CD4-positive, CD25-positive, alpha-beta regulatory T cell (primary cell): ENCODE measurements at regions not wholly inside any gene's neighbourhood (a gene's known extent, or its start where the extent isn't known, plus 50 kb on each side); places are given as distances from the start of the nearest gene placed in this dataset.

Source experiments
- ATAC-seq, 2 donors: fragments of 150-1000 bp; cut with Tn5 transposase; one replicate each; pipeline ENCODE4 v1.10.0; 2021; ENCODE audit warnings: low read depth in 2 of 2, moderate number of reproducible peaks in 2 of 2, moderate library complexity in 1 of 2
- DNase-seq, 3 donors: peaks; one replicate each; pipeline versions ENCODE4 v3.0.0 to v3.0.0-alpha.2; 2012 to 2022; ENCODE audit warnings: mixed read lengths in 1 of 3
- H3K27ac ChIP-seq: one replicate; pipeline ENCODE4 v1.7.0; 2013; ENCODE audit warnings: mild to moderate bottlenecking, low read length; ENCODE audit not compliant: insufficient read depth, poor library complexity, severe bottlenecking
- H3K27me3 ChIP-seq: one replicate; pipeline ENCODE4 v1.7.0; 2013; ENCODE audit warnings: low read length; ENCODE audit not compliant: control insufficient read depth, insufficient read depth
- H3K36me3 ChIP-seq: one replicate; pipeline ENCODE4 v1.7.0; 2013; ENCODE audit warnings: mild to moderate bottlenecking, low read length, moderate library complexity; ENCODE audit not compliant: control insufficient read depth, insufficient read depth
- H3K4me1 ChIP-seq: 2 replicates; pipeline ENCODE4 v1.7.0; 2013; ENCODE audit warnings: mild to moderate bottlenecking, low read length; ENCODE audit not compliant: insufficient read depth, control insufficient read depth, poor library complexity, severe bottlenecking
- H3K4me3 ChIP-seq: one replicate; pipeline ENCODE4 v1.7.0; 2013; ENCODE audit warnings: low read depth, mild to moderate bottlenecking, low read length, moderate library complexity
- H3K9me3 ChIP-seq, 2 experiments: 1 replicate in 1 of 2; 2 replicates in 1 of 2; pipeline ENCODE4 v1.7.0; 2013; ENCODE audit warnings: low read length in 2 of 2, mild to moderate bottlenecking in 1 of 2, moderate library complexity in 1 of 2; ENCODE audit not compliant: control insufficient read depth in 2 of 2
- H3K27ac Mint-ChIP-seq, 3 donors: one replicate each; pipeline ENCODE4 v1.8.0; 2020 to 2022; ENCODE audit warnings: mild to moderate bottlenecking in 3 of 3, mixed read lengths in 3 of 3, moderate library complexity in 2 of 3
- H3K27me3 Mint-ChIP-seq: one replicate; pipeline ENCODE4 v1.8.0; 2022; ENCODE audit warnings: mild to moderate bottlenecking, mixed read lengths
- H3K36me3 Mint-ChIP-seq: one replicate; pipeline ENCODE4 v1.8.0; 2020; ENCODE audit warnings: mixed read lengths
- H3K4me1 Mint-ChIP-seq, 4 donors: one replicate each; pipeline ENCODE4 v1.8.0; 2020 to 2022; ENCODE audit warnings: mixed read lengths in 4 of 4, mild to moderate bottlenecking in 1 of 4
- H3K4me3 Mint-ChIP-seq, 4 donors: one replicate each; pipeline ENCODE4 v1.8.0; 2020 to 2022; ENCODE audit warnings: mild to moderate bottlenecking in 4 of 4, mixed read lengths in 4 of 4, moderate library complexity in 3 of 4
- H3K9me3 Mint-ChIP-seq, 7 donors: one replicate each; pipeline ENCODE4 v1.8.0; 2020 to 2022; ENCODE audit warnings: mixed read lengths in 7 of 7, mild to moderate bottlenecking in 3 of 7, moderate library complexity in 2 of 7

DNA sequence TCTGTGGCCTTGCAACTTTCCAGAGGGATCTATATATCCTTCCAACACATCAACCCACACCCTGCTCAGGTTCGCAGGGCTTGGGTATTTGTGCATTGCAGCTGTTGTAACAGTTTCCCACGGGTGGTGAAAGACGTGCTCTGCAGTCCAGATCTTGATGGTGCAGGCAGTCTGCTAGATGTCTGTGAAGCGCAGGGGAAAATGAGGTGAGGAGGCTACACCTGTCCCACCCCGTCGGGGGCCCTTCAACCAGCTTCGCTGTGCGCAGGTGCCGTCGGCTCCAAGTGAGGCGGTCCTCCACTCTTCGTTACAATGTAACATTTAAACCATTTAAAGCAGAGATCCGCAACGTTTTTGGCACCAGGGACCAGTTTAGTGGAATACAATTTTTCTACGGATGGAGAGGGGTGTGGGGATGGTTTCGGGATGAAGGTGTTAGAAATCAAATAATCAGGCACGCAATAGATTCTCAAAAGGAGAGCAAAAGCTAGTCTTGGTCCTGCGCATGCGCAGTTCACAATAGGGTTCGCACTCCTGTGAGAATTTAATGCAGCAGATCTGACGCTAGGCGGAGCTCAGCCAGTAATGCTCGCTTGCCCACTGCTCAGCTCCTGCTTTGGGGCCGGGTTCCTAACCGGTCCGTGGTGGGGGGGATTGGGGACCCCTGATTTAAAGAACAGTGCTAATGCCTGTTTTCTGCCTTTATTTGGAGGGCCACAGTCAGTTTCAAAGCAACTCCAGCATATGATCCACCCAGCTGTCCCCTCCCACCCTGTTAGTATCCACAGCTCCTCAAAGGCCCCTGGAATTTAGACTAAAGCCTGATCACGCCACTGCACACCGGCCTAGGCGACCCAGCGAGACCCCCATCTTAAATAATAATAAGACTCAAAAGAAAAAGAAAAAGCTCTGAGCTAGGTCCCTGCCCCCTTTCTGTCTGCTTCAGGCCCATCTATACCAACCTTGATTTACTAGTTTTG is 97.1 kb upstream of the SELENOP start:
- Histone ChIP-seq H3K4me1 (peaks cover 11% of the 10 kb centered on the region), H3K27ac (no peak overlapping the region), H3K4me3 (peak overlapping the region; percentile 90), H3K27me3 (peaks cover 24% of the 10 kb centered on the region), H3K36me3 (no peaks in the 10 kb centered on the region), H3K9me3 (no peaks in the 10 kb centered on the region)
- H3K27ac Mint-ChIP-seq: peak overlapping the region; percentile 90 to 92 (median 91)
- H3K9me3 Mint-ChIP-seq: no peaks in the 10 kb centered on the region
- peaks cover 10 to 18% (median 14%) of the 10 kb centered on the region in 4 donors for H3K4me1 Mint-ChIP-seq
- peaks cover 34% of the 10 kb centered on the region for H3K27me3 Mint-ChIP-seq
- peak overlapping the region; percentile 90 to 94 (median 92) for H3K4me3 Mint-ChIP-seq
- DNase-seq: peak; percentile 82 to 93 (median 90)
- H3K36me3 Mint-ChIP-seq: no peaks in the 10 kb centered on the region
- peak; percentile 84 to 85 for ATAC-seq

DNA sequence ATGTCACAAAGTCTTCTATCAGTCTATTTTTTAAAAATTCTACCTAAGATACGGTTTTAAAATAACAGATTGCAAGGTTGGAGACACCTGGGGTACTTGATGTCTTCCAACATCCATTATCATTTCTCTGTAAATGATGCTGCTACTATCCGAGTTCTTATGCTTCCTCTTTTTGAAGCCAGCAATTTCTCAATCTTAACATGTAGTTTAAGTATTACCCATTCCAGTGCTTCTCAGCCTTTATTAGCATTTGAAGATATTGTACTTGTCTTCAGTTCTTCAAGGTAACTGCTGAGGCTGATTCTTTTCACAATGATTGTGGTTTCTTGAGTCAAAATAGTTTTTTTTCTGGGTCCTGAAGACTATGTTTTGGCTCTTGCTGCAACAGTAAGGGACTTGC is 96.4 kb upstream of the SELENOP start:
- H3K4me3 ChIP-seq: peak overlapping the region; percentile 90
- H3K27ac Mint-ChIP-seq: peak overlapping the region in 2 of 3 donors; percentile 90 to 91

GRCh38 chr5:42905827-42906226 is 94.1 kb upstream of the SELENOP start:
- ATAC-seq (no peak), DNase-seq (no peak)
- H3K9me3 ChIP-seq: no peaks in the 10 kb centered on the region
- peaks cover 43% of the 10 kb centered on the region for H3K27me3 Mint-ChIP-seq
- H3K36me3 ChIP-seq: no peaks in the 10 kb centered on the region
- peaks cover 11% of the 10 kb centered on the region for H3K4me1 ChIP-seq
- H3K4me3 ChIP-seq: no peak overlapping the region
- no peaks in the 10 kb centered on the region for H3K36me3 Mint-ChIP-seq
- H3K4me3 Mint-ChIP-seq: peak overlapping the region in 1 of 4 donors; percentile 24
- H3K27me3 ChIP-seq: peaks cover 24% of the 10 kb centered on the region
- H3K27ac Mint-ChIP-seq: no peak overlapping the region
- H3K27ac ChIP-seq: no peak overlapping the region
- H3K4me1 Mint-ChIP-seq: peaks cover 4 to 13% (median 10%) of the 10 kb centered on the region in 4 donors
- no peaks in the 10 kb centered on the region for H3K9me3 Mint-ChIP-seq

More for the DNA sequence above, 96.4 kb upstream of the SELENOP start:
- peaks cover 34% of the 10 kb centered on the region for H3K27me3 Mint-ChIP-seq
- H3K9me3 Mint-ChIP-seq: no peaks in the 10 kb centered on the region
- DNase-seq: no peak
- no peak for ATAC-seq
- H3K4me3 Mint-ChIP-seq: peak overlapping the region; percentile 90 to 94 (median 92)
- H3K36me3 Mint-ChIP-seq: no peaks in the 10 kb centered on the region
- Histone ChIP-seq H3K27me3 (peaks cover 24% of the 10 kb centered on the region), H3K9me3 (no peaks in the 10 kb centered on the region), H3K36me3 (no peaks in the 10 kb centered on the region), H3K4me1 (peaks cover 11% of the 10 kb centered on the region), H3K27ac (no peak overlapping the region)
- H3K4me1 Mint-ChIP-seq: peaks cover 10 to 18% (median 12%) of the 10 kb centered on the region in 4 donors

GRCh38 chr5:42900734-42901133 is 89.0 kb upstream of the SELENOP start:
- Histone ChIP-seq H3K4me3 (no peak overlapping the region), H3K27me3 (peaks cover 6% of the 10 kb centered on the region), H3K4me1 (no peaks in the 10 kb centered on the region), H3K27ac (no peak overlapping the region), H3K9me3 (no peaks in the 10 kb centered on the region), H3K36me3 (no peaks in the 10 kb centered on the region)
- no peak for ATAC-seq
- Mint-ChIP-seq H3K27me3 (peaks cover 34% of the 10 kb centered on the region), H3K4me3 (no peak overlapping the region), H3K36me3 (no peaks in the 10 kb centered on the region), H3K27ac (no peak overlapping the region), H3K9me3 (peaks cover 0 to 1% (median 0%) of the 10 kb centered on the region in 7 donors), H3K4me1 (no peaks in the 10 kb centered on the region)
- DNase-seq: no peak

DNA sequence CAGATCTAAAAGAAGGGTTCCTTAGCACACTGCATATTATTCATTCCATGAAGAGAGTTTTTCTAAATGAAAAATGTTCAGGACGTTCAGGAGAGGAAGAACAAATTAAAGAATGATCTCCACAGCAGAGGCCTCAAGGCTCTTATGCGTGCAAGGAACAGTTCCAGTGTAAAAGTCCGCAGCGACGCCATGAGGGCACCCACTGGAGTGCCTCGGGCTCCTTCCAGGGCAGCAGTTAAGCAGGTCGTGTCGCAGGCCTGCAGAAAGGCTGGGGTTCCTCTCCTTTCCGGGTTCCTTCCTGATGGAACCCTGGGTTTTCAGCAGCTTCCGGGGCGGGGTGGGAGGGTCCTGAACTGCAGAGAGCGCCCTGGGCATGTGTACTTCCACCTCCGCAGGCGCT is 87.1 kb upstream of the SELENOP start:
- Mint-ChIP-seq H3K9me3 (peaks cover 0 to 1% (median 0%) of the 10 kb centered on the region in 7 donors), H3K4me3 (no peak overlapping the region), H3K4me1 (no peaks in the 10 kb centered on the region), H3K27me3 (peaks cover 24% of the 10 kb centered on the region), H3K27ac (no peak overlapping the region), H3K36me3 (no peaks in the 10 kb centered on the region)
- no peaks in the 10 kb centered on the region for H3K9me3 ChIP-seq
- no peak for DNase-seq
- no peaks in the 10 kb centered on the region for H3K36me3 ChIP-seq
- H3K4me1 ChIP-seq: no peaks in the 10 kb centered on the region
- no peaks in the 10 kb centered on the region for H3K27me3 ChIP-seq
- no peak overlapping the region for H3K4me3 ChIP-seq
- H3K27ac ChIP-seq: no peak overlapping the region
- ATAC-seq: no peak

- no peaks in the 10 kb centered on the region for H3K9me3 ChIP-seq
- Mint-ChIP-seq H3K27me3 (peaks cover 17% of the 10 kb centered on the region), H3K9me3 (peaks cover 0 to 1% (median 0%) of the 10 kb centered on the region in 7 donors), H3K36me3 (no peaks in the 10 kb centered on the region), H3K4me3 (no peak overlapping the region), H3K4me1 (no peaks in the 10 kb centered on the region), H3K27ac (no peak overlapping the region)
- no peak overlapping the region for H3K27ac ChIP-seq
- no peak for ATAC-seq
- H3K27me3 ChIP-seq: no peaks in the 10 kb centered on the region
- no peaks in the 10 kb centered on the region for H3K4me1 ChIP-seq
- H3K36me3 ChIP-seq: no peaks in the 10 kb centered on the region
- H3K4me3 ChIP-seq: no peak overlapping the region
- no peak for DNase-seq
Measured at GRCh38 chr5:42896523-42896922, 84.8 kb upstream of the SELENOP start.

DNA sequence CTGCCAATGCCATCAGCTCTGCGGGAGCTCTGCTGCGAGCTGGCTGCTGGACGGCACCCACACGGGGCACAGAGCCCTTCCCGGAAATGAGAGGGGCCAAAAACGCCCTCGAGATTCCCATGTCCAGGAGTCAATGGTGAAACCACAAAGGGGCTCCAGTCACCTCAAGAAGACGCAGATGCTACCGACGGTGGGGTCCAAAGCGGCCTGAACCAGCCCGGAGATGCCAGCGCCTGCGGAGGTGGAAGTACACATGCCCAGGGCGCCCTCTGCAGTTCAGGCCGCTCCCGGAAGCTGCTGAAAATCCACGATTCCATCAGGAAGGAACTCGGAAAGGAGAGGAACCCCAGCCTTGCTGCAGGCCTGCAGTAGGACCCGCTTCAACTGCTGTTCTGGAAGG is 82.4 kb upstream of the SELENOP start:
- DNase-seq (no peak), ATAC-seq (no peak)
- Histone ChIP-seq H3K36me3 (no peaks in the 10 kb centered on the region), H3K4me1 (no peaks in the 10 kb centered on the region), H3K9me3 (no peaks in the 10 kb centered on the region), H3K27ac (no peak overlapping the region), H3K27me3 (peaks cover 5% of the 10 kb centered on the region), H3K4me3 (no peak overlapping the region)
- Mint-ChIP-seq H3K27ac (no peak overlapping the region), H3K9me3 (peaks cover 0 to 1% (median 0%) of the 10 kb centered on the region in 7 donors), H3K4me3 (no peak overlapping the region), H3K27me3 (peaks cover 19% of the 10 kb centered on the region), H3K4me1 (no peaks in the 10 kb centered on the region), H3K36me3 (no peaks in the 10 kb centered on the region)
